ENCODE measurements at regions not wholly inside any gene's neighbourhood (a gene's known extent, or its start where the extent isn't known, plus 50 kb on each side); places are given as distances from the start of the nearest gene placed in this dataset.

- no peak for DNase-seq
Measured at GRCh38 chr20:17140894-17141293, 85.9 kb upstream of the PCSK2 start.

DNA sequence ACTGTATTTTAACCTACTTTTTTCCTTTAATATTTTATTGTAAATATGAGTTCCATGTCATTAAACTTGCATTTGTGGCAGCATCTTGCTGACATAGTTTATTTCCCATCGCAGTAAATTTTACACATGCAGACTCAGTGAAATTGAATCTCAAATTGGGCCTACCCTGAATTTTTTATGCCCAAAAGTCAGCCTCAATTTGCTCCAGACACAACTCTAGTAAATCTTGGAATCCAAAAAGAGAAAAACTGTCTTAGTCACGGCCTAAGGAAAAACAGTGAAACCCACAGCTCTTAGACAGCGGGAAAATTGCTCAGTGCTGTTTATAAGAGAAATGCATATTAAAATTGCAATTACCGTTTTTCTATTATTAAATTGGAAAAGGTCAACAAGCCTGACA, 85.3 kb upstream of the PCSK2 start:
- no peak for DNase-seq

DNA sequence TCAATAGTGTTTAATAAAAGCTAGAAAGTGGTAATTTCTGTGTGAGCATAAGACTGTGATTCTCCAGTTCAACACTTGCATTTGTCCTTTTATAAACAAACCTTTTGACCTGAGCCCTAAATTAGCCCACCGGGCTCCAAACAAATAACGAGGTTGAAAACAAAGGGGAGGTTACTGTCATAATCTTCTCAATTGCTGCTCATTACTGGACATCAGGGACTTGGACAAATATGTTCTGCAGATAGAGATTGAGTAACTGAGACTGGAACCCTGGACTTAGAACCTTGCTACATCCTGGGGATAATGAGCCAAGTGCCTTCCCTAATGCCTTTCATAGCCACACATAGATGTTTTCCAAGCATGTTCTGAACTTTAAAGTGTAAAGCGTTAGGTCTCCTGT, 84.2 kb upstream of the PCSK2 start:
- DNase-seq: no peak

- no peak for DNase-seq
Measured at GRCh38 chr20:17150858-17151257, 76.0 kb upstream of the PCSK2 start.

- no peak for DNase-seq
Measured at GRCh38 chr20:17155401-17155800, 71.4 kb upstream of the PCSK2 start.

DNA sequence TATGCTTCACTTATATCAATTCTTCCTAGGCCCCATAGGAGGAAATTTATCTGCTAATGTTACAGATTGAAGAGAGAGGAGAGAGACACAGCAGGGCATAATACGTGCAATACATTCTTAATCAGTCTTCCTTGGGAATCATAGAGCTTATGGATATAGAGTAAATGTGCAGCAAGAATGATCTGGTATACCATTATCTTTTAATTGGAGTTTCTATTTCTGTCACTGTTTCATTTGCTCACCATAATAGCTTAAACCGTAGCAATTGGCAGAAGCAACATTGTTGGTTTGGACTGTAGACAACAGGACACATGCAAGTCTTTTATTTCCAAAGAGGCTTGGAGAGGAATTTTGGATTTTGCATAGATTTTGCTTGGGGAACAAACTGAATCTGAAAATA, 68.1 kb upstream of the PCSK2 start:
- no peak for DNase-seq

GRCh38 chr20:17161673-17162481, 65.0 kb upstream of the PCSK2 start:
- no peak for DNase-seq

- no peak for DNase-seq
Measured at GRCh38 chr20:17168026-17168612, 58.7 kb upstream of the PCSK2 start.

DNA sequence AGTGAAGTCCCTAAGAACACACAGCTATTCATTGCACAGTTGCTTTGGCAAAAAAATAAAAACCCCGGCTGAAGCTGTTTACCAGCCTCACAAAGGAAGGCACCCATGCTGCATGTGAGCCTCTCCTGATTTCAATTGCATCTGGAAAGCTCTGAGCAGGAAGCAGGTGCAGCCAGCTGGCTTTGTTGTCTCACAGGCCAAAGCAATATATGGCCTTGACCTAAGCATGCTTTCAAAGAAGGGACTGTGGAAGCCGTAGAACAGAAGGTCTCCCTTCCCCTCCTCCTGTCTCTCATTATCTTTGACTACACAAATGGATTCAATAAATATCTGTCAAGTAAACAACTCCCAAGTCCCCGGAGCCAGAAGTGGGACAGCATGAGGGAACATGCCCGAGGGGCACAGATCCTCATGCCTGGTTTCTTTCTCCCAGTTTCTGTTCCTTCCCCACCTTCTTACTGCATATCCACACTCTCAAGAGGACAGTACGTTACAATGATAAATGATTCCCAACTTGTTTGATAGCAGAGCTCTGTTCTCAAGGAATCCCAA, 57.2 kb upstream of the PCSK2 start:
- DNase-seq: no peak

GRCh38 chr20:17171746-17172280, 55.0 kb upstream of the PCSK2 start:
- no peak for DNase-seq

DNA sequence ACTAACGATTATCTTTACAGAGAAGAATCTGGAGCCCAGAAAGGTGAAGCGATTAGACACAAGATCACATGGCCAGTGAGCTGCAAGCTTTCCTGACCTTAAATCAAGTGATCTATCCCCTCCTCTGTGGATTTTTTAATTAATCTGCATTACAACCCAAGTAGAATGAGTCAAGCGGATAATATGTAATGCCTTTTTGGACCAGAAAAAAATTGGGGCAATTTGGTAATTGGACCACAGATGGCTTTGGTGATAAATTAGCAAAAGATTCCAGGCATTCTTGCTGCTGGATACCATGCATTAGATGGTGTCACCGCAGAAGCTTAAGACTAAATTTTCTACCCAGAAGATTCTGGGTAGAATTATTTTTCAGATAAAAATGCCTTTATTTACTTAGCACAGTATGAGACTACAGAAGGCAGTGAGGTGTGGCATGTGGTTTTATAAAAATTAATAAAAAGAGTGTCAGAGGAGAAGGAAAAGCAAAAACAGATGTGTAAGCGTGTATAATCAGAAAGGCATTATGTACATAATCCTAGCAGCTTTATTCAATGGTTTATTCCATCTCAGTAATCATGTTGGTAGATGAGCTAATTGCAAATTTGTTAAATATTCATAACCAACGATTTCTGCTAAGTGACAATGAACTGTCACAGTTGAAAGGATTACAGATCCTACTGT, 53.9 kb upstream of the PCSK2 start:
- DNase-seq: no peak

Measured in CD4-positive, alpha-beta T cell treated with Interleukin-1 beta for 1 hour (primary cell).